ENCODE measurements at regions not wholly inside any gene's neighbourhood (a gene's known extent, or its start where the extent isn't known, plus 50 kb on each side); places are given as distances from the start of the nearest gene placed in this dataset.

GRCh38 chr5:138661291-138661960, 86.2 kb upstream of the HSPA9 start:
- TF ChIP-seq, protein P1, sequence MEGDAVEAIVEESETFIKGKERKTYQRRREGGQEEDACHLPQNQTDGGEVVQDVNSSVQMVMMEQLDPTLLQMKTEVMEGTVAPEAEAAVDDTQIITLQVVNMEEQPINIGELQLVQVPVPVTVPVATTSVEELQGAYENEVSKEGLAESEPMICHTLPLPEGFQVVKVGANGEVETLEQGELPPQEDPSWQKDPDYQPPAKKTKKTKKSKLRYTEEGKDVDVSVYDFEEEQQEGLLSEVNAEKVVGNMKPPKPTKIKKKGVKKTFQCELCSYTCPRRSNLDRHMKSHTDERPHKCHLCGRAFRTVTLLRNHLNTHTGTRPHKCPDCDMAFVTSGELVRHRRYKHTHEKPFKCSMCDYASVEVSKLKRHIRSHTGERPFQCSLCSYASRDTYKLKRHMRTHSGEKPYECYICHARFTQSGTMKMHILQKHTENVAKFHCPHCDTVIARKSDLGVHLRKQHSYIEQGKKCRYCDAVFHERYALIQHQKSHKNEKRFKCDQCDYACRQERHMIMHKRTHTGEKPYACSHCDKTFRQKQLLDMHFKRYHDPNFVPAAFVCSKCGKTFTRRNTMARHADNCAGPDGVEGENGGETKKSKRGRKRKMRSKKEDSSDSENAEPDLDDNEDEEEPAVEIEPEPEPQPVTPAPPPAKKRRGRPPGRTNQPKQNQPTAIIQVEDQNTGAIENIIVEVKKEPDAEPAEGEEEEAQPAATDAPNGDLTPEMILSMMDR (IDR thresholded peaks at IDR 0.05) = no peak
- Mint-ChIP-seq H3K36me3 (ENCODE audit: low read depth) (no peaks in the 10 kb centered on the region), H3K4me1 (ENCODE audit: low read depth) (peaks cover 6% of the 10 kb centered on the region; the same call in 1 of the 2 replicates), H3K4me3 (no peak overlapping the region), H3K27ac (no peak overlapping the region), H3K9me3 (no peaks in the 10 kb centered on the region), H3K27me3 (ENCODE audit: insufficient read depth) (peaks cover 39% of the 10 kb centered on the region)
- DNase-seq = no peak

DNA sequence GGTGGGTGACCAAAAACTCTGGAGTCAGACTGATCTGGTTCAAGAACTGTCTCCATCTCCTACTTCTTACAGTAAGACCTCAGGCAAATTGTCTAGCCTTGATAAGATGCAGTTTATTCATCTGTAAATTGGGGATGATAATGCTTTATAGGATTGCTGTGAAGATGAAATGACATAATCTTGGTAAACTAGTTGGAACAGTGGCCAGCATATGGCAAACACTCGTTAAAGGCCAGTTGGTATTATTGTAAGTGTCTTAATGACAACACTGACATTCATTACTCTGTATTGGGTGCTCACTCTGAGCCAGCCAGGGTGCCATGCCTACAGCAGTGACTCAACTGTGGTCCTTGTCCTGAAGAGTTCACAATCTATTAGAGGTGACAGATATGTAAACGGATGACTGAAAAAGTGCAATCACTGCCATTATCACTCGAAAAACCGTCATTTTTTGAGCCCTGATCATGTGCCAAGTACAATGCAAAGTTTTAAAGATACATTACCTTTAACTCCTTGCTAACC, 84.9 kb upstream of the HSPA9 start:
- Mint-ChIP-seq H3K36me3 (ENCODE audit: low read depth) (no peaks in the 10 kb centered on the region), H3K9me3 (no peaks in the 10 kb centered on the region), H3K4me3 (no peak overlapping the region), H3K27ac (no peak overlapping the region), H3K27me3 (ENCODE audit: insufficient read depth) (peaks cover 32% of the 10 kb centered on the region), H3K4me1 (ENCODE audit: low read depth) (peaks cover 7% of the 10 kb centered on the region)
- no peak for DNase-seq
- TF ChIP-seq, protein P1 (IDR thresholded peaks at IDR 0.05) = no peak

- DNase-seq = no peak
- TF ChIP-seq, protein P1 (IDR thresholded peaks at IDR 0.05) = no peak
- Mint-ChIP-seq H3K9me3 (no peaks in the 10 kb centered on the region), H3K4me1 (ENCODE audit: low read depth) (peaks cover 8% of the 10 kb centered on the region), H3K27ac (no peak overlapping the region), H3K36me3 (ENCODE audit: low read depth) (no peaks in the 10 kb centered on the region), H3K27me3 (ENCODE audit: insufficient read depth) (peaks cover 33% of the 10 kb centered on the region), H3K4me3 (no peak overlapping the region)
These were observed 84.4 kb upstream of the HSPA9 start for GRCh38 chr5:138659561-138659960.

GRCh38 chr5:138659121-138659520, 83.9 kb upstream of the HSPA9 start:
- TF ChIP-seq, protein P1 (IDR thresholded peaks at IDR 0.05) = no peak
- DNase-seq = no peak
- H3K4me3 Mint-ChIP-seq = no peak overlapping the region
- H3K27ac Mint-ChIP-seq = no peak overlapping the region
- H3K27me3 Mint-ChIP-seq (ENCODE audit: insufficient read depth) = peaks cover 31% of the 10 kb centered on the region
- H3K4me1 Mint-ChIP-seq (ENCODE audit: low read depth) = peaks cover 11% of the 10 kb centered on the region
- H3K9me3 Mint-ChIP-seq = no peaks in the 10 kb centered on the region
- no peaks in the 10 kb centered on the region for H3K36me3 Mint-ChIP-seq (ENCODE audit: low read depth)

DNA sequence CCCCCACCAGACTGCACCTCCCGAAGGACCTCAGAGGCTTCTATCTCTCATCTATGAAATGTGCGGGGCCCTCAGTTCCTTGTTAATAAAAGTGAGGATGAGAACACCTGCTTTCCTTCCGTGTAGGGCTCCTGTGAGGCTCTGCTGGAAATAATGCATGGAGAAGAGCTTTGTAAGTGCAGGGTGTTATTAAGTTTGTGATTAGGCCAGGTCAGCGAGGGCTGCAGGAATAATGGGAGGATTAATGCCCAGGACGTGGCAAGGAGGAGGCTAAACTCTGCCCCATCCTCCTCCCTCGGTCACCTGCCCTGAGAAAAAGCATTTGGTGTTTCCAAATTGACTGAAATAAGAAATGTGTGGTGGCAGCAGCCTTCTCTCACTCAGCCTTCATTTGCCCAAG, 83.5 kb upstream of the HSPA9 start:
- no peak for DNase-seq
- Mint-ChIP-seq H3K27me3 (ENCODE audit: insufficient read depth) (peaks cover 31% of the 10 kb centered on the region), H3K36me3 (ENCODE audit: low read depth) (no peaks in the 10 kb centered on the region), H3K27ac (no peak overlapping the region), H3K4me1 (ENCODE audit: low read depth) (peaks cover 15% of the 10 kb centered on the region), H3K4me3 (no peak overlapping the region), H3K9me3 (no peaks in the 10 kb centered on the region)
- TF ChIP-seq, protein P1 (IDR thresholded peaks at IDR 0.05) = no peak
